ENCODE measurements at regions not wholly inside any gene's neighbourhood (a gene's known extent, or its start where the extent isn't known, plus 50 kb on each side); places are given as distances from the start of the nearest gene placed in this dataset.
A peak's percentile ranks its signal among the peaks of the same experiment; 100 is the strongest.

DNA sequence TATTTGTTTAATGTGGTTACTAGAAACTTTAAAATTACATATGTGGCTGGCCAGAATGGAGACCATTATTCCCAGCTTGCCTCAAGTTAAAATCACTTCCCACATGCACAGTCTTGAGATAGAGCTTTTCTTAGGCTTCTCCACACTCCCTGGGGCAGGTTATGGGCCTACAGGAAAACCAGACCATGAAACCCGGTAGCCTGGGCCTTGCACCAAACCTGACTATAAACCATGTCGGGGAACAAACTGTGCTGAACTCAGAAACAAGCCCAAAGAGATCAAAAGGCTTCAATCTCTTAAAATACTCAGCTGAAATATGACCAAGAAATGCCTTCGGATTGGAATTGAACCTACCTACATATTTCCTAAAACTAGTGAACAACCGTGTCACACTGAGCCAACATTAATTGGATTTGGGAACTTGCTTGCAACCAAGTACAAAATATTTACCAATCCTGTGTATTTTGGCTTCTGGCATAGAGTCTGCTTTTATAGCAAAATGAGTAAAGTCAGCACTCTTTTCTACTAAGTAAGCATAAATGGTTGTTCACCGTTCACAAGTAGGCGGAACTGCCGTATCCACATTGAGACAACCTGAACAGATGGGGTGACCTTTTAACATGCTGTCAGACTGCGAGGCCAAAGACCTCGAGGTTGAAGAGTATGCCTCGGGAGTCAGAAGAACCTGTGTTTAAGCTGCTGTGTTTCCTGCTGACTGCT is 199.5 kb downstream of the FAM76B start:
- peak; percentile 28 for DNase-seq (ENCODE audit: low read depth)
- H3K4me3 ChIP-seq (ENCODE audit: low read depth, low read length): no peak overlapping the region
- TF ChIP-seq, protein P1, sequence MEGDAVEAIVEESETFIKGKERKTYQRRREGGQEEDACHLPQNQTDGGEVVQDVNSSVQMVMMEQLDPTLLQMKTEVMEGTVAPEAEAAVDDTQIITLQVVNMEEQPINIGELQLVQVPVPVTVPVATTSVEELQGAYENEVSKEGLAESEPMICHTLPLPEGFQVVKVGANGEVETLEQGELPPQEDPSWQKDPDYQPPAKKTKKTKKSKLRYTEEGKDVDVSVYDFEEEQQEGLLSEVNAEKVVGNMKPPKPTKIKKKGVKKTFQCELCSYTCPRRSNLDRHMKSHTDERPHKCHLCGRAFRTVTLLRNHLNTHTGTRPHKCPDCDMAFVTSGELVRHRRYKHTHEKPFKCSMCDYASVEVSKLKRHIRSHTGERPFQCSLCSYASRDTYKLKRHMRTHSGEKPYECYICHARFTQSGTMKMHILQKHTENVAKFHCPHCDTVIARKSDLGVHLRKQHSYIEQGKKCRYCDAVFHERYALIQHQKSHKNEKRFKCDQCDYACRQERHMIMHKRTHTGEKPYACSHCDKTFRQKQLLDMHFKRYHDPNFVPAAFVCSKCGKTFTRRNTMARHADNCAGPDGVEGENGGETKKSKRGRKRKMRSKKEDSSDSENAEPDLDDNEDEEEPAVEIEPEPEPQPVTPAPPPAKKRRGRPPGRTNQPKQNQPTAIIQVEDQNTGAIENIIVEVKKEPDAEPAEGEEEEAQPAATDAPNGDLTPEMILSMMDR (IDR thresholded peaks at IDR 0.05; ENCODE audit: control insufficient read depth, extremely low read depth, insufficient read depth): no peak

DNA sequence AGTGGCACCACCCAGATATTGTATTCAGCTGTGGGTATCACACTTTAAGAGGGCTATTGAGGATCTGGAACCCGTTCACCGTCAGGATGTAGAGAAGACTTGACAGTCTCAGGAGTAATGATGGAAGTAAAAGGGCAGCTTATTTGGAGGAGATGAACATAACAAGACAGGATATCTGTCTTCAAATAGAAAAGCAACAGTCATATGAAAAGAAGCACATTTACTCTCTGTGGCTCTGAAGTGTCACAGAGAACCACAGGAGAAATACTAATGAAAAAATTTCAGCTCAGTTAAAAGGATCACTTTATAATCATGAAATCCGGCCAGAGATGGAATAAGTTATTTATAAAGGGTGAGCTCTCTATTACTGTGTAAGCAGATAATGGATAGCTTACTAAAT is 200.8 kb downstream of the FAM76B start:
- TF ChIP-seq, protein P1 (IDR thresholded peaks at IDR 0.05; ENCODE audit: control insufficient read depth, extremely low read depth, insufficient read depth): no peak
- H3K4me3 ChIP-seq (ENCODE audit: low read depth, low read length): no peak overlapping the region
- DNase-seq (ENCODE audit: low read depth): no peak

DNA sequence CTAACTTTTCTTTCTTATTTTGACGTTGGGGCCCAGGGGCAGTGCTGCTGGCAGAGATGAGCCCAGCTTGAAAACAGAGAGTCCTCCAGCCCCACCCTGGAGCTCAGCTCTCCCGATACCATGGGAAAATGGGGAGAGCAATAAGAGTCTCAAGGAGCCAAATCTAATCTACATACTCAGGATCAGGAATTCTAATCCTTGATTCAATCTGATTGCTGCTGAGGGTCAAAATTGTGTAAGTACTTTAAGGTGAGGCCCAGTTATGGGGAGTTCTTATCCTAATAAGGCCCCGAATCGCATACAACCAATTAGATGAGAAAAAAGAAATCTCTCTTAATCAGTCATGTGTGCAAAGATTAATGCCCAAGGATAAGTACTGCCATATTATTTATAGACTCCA is 202.9 kb downstream of the FAM76B start:
- TF ChIP-seq, protein P1 (IDR thresholded peaks at IDR 0.05; ENCODE audit: control insufficient read depth, extremely low read depth, insufficient read depth): no peak
- H3K4me3 ChIP-seq (ENCODE audit: low read depth, low read length): no peak overlapping the region
- DNase-seq (ENCODE audit: low read depth): no peak

DNA sequence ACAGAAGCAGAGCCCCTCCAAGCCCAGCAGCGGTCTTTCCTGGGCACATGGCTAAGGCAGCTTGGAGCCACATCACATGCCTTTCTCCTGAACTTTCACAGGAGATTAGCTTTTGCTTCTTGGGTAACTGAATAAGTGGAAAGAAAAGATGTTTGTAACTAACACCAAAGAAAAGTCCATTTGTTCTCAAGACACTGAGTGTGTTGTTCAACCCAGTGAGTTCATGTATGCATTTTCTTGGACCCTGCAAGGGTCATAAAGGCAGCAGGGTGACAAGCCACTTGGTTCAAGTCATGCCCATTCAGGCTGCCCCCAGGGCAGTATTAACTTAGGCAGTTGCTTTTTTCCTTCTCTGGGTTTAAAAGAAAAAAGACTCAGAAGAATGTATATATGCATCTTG is 203.4 kb downstream of the FAM76B start:
- no peak for DNase-seq (ENCODE audit: low read depth)
- H3K4me3 ChIP-seq (ENCODE audit: low read depth, low read length): no peak overlapping the region
- TF ChIP-seq, protein P1 (IDR thresholded peaks at IDR 0.05; ENCODE audit: control insufficient read depth, extremely low read depth, insufficient read depth): no peak

DNA sequence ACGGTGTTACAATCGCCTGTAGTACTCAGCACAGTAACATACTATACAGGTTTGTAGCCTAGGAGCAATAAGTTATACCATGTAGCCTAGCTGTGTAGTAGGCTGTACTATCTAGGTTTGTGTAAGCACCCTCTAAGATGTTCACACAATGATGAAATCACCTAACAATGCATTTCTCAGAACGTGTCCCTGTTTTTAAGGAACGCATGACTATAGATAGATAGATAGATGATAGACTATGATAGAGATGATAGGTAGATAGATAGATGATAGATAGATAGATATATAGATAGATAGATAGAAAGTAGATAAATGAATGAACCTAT is 203.9 kb downstream of the FAM76B start:
- DNase-seq (ENCODE audit: low read depth): no peak
- TF ChIP-seq, protein P1 (IDR thresholded peaks at IDR 0.05; ENCODE audit: control insufficient read depth, extremely low read depth, insufficient read depth): no peak
- H3K4me3 ChIP-seq (ENCODE audit: low read depth, low read length): no peak overlapping the region

DNA sequence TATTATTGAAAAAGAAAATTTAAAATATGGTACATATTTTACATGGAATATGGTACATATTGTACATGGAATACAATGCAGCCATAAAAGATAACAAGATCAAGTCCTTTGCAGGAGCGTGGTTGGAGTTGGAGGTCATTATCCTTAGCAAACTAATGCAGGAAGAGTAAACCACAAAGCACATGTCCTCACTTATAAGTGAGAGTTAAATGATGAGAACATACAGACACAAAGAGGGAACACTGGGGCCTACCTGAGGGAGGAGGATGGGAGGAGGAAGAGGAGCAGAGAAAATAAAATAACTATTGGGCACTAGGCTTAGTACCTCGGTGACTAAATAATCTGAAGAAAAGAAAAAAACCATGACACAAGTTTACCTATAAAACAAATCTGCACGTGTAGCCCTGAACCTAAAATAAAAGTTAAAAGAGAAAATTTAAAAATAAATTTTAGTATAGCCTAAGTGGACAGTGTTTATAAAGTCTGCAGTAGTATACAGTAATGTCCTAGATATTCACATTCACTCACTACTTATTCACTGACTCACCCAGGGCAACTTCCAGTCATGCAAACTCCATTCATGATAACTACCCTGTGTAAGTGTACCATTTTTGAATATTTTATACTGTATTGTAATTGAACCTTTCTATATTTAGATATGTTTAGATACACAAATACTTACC is 204.4 kb downstream of the FAM76B start:
- no peak overlapping the region for H3K4me3 ChIP-seq (ENCODE audit: low read depth, low read length)
- TF ChIP-seq, protein P1 (IDR thresholded peaks at IDR 0.05; ENCODE audit: control insufficient read depth, extremely low read depth, insufficient read depth): no peak
- no peak for DNase-seq (ENCODE audit: low read depth)

DNA sequence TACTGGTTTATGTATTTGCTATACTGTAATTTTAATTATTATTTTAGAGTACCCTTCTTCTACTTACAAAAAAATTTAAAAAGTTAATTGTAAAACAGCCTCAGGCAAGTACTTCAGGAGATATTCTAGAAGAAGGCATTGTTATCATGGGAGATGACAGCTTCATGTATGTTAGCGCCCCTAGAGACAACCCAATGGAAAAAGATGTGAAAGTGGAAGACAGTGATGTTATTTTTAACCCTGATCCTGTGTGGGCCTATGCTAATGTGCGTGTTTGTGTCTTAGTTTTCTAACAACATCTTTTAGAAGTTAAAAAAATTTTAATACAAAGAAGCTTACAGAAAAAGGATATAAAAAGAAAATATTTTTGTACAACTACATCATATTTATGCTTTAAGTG is 205.0 kb downstream of the FAM76B start:
- H3K4me3 ChIP-seq (ENCODE audit: low read depth, low read length): no peak overlapping the region
- TF ChIP-seq, protein P1 (IDR thresholded peaks at IDR 0.05; ENCODE audit: control insufficient read depth, extremely low read depth, insufficient read depth): no peak
- DNase-seq (ENCODE audit: low read depth): no peak

All from LNCaP clone FGC (cell line).